GM18861 (cell line): ENCODE measurements at regions not wholly inside any gene's neighbourhood (a gene's known extent, or its start where the extent isn't known, plus 50 kb on each side); places are given as distances from the start of the nearest gene placed in this dataset.
"Not testable (repeated sequence)": the region's sequence is repeated elsewhere in the genome, so short reads cannot be mapped to it uniquely, and the experiment has no call there.

Source experiments
- ATAC-seq: cut with Tn5 transposase; IDR thresholded peaks from one replicate; pipeline ENCODE4 v1.9.1; 2021; ENCODE audit not compliant: unreplicated experiment

GRCh38 chr3:124354150-124354549 lies 362.2 kb upstream of the ROPN1 start:
- no peak for ATAC-seq

GRCh38 chr3:124358156-124358555 lies 366.2 kb upstream of the ROPN1 start:
- ATAC-seq: no peak

- ATAC-seq: no peak
These were observed 368.2 kb upstream of the ROPN1 start for GRCh38 chr3:124360155-124360554.

- no peak for ATAC-seq
These were observed 368.6 kb upstream of the ROPN1 start for GRCh38 chr3:124360563-124360962.

- ATAC-seq: no peak
These were observed 368.7 kb upstream of the UMPS start for GRCh38 chr3:124361566-124361965.

- no peak for ATAC-seq
These were observed 367.8 kb upstream of the UMPS start for GRCh38 chr3:124362455-124362854.

GRCh38 chr3:124363476-124363875 lies 366.8 kb upstream of the UMPS start:
- ATAC-seq: no peak

GRCh38 chr3:124364317-124365020 lies 365.8 kb upstream of the UMPS start:
- ATAC-seq: no peak

GRCh38 chr3:124366655-124367054 lies 363.6 kb upstream of the UMPS start:
- not testable (repeated sequence) for ATAC-seq

- ATAC-seq: no peak
These were observed 357.5 kb upstream of the UMPS start for GRCh38 chr3:124372775-124373174.

GRCh38 chr3:124373524-124373923 lies 356.7 kb upstream of the UMPS start:
- no peak for ATAC-seq

- no peak for ATAC-seq
These were observed 355.7 kb upstream of the UMPS start for GRCh38 chr3:124374583-124374982.

- no peak for ATAC-seq
These were observed 348.5 kb upstream of the UMPS start for GRCh38 chr3:124381575-124382333.

- no peak for ATAC-seq
These were observed 347.2 kb upstream of the UMPS start for GRCh38 chr3:124383051-124383450.

- no peak for ATAC-seq
These were observed 346.3 kb upstream of the UMPS start for GRCh38 chr3:124383846-124384466.

GRCh38 chr3:124384527-124384926 lies 345.7 kb upstream of the UMPS start:
- ATAC-seq: no peak

- ATAC-seq: no peak
These were observed 344.3 kb upstream of the UMPS start for GRCh38 chr3:124385996-124386395.

GRCh38 chr3:124386996-124387595 lies 343.2 kb upstream of the UMPS start:
- ATAC-seq: no peak

- ATAC-seq: no peak
These were observed 338.5 kb upstream of the UMPS start for GRCh38 chr3:124391774-124392173.

- no peak for ATAC-seq
These were observed 336.9 kb upstream of the UMPS start for GRCh38 chr3:124393340-124393739.

GRCh38 chr3:124395162-124395561 lies 335.1 kb upstream of the UMPS start:
- ATAC-seq: no peak
